Gastroesophageal sphincter (tissue), 3 donors: ENCODE measurements at regions not wholly inside any gene's neighbourhood (a gene's known extent, or its start where the extent isn't known, plus 50 kb on each side); places are given as distances from the start of the nearest gene placed in this dataset.

ENCODE experiments used
- CTCF ChIP-seq, 4 experiments: fragments of 200-600 bp in 2 of 4; fragments of 450-650 bp in 2 of 4; sonication (generic) in 1 of 4; IDR thresholded peaks; one replicate each; pipeline ENCODE4 v1.5.1; 2017 to 2019; ENCODE audit warnings: antibody characterized with exemption in 4 of 4, mild to moderate bottlenecking in 2 of 4, moderate library complexity in 2 of 4
- EP300 ChIP-seq: sonication (generic); formaldehyde crosslinking; IDR thresholded peaks from one replicate; pipeline ENCODE4 v1.6.1; 2017; ENCODE audit warnings: antibody characterized with exemption, mild to moderate bottlenecking
- POLR2A ChIP-seq, 2 donors: fragments of 450-650 bp; IDR thresholded peaks; one replicate each; pipeline ENCODE4 v1.6.1; 2017; ENCODE audit warnings: antibody characterized with exemption in 2 of 2, mild to moderate bottlenecking in 2 of 2, moderate library complexity in 1 of 2
- POLR2AphosphoS5 ChIP-seq: sonication (generic); formaldehyde crosslinking; IDR thresholded peaks from one replicate; pipeline ENCODE4 v1.6.1; 2017; ENCODE audit warnings: antibody characterized with exemption

- TF ChIP-seq CTCF (IDR thresholded peaks at IDR 0.05) (no peak), POLR2A (IDR thresholded peaks at IDR 0.05) (no peak), POLR2AphosphoS5 (no peak), EP300 (no peak)
Measured at GRCh38 chr2:199663157-199663556, 187.8 kb downstream of the FTCDNL1 start.
